ENCODE measurements at regions not wholly inside any gene's neighbourhood (a gene's known extent, or its start where the extent isn't known, plus 50 kb on each side); places are given as distances from the start of the nearest gene placed in this dataset.

DNA sequence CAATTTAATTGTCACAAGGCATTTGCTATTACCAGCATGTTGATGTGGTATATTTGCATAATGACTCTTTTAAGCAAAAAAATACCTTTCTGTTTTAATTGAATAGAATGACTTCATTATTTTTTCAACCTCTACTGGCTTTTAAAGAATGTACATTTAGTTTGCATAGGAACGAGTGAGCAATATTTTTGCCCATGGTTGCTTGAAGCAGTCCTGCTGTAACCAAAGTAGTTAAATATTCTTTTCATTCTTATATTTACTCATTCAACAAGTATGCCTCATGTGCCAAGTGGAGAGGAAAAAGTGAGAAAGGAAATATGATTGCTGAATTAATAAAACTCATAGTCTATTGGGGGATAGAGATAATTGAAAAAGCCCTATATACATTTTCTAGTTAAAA, 184.7 kb downstream of the DSEL start:
- H3K27ac ChIP-seq: no peak overlapping the region
- intact Hi-C loops (cut with DNase I): no loop called here
- DNase-seq (no peak), ATAC-seq (no peak)
- peaks cover 0 to 11% (median 0%) of the 10 kb centered on the region in 11 donors for H3K9me3 ChIP-seq
- 37 to 88% methylated on average over 1 of the region's 1 CpG for WGBS, 2 donors
- TF ChIP-seq, protein P1, sequence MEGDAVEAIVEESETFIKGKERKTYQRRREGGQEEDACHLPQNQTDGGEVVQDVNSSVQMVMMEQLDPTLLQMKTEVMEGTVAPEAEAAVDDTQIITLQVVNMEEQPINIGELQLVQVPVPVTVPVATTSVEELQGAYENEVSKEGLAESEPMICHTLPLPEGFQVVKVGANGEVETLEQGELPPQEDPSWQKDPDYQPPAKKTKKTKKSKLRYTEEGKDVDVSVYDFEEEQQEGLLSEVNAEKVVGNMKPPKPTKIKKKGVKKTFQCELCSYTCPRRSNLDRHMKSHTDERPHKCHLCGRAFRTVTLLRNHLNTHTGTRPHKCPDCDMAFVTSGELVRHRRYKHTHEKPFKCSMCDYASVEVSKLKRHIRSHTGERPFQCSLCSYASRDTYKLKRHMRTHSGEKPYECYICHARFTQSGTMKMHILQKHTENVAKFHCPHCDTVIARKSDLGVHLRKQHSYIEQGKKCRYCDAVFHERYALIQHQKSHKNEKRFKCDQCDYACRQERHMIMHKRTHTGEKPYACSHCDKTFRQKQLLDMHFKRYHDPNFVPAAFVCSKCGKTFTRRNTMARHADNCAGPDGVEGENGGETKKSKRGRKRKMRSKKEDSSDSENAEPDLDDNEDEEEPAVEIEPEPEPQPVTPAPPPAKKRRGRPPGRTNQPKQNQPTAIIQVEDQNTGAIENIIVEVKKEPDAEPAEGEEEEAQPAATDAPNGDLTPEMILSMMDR (IDR thresholded peaks at IDR 0.05): no peak
- H3K36me3 ChIP-seq: no peaks in the 10 kb centered on the region
- H3K4me3 ChIP-seq: no peak overlapping the region
- no peaks in the 10 kb centered on the region for H3K4me1 ChIP-seq
- no peaks in the 10 kb centered on the region for H3K27me3 ChIP-seq

DNA sequence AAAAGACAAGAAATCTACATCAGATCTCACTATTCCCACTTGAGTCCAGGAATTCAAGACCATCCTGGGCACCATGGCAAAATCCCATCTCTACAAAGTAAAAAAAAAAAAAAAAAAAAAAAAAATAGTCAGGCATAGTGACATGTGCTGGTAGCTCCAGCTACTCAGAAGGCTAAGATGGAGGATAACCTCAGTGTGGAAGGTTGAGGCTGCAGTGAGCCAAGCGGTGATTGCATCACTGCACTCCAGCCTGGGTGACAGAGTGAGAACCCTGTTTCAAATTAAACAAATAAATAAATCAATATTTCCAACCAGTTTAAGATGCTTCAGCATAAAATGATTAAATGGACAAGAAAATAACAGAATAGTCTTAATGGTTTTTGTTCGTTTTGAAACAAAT, 197.4 kb downstream of the DSEL start:
- intact Hi-C loops (cut with DNase I): loop anchor here in 1 of 10 donors (5.0 kb wide), 1 partner anchor 48 kb away; no protein-coding TSS in a partner anchor
- Histone ChIP-seq H3K9me3 (peaks cover 0 to 17% (median 0%) of the 10 kb centered on the region in 11 donors), H3K27me3 (no peaks in the 10 kb centered on the region), H3K4me3 (no peak overlapping the region), H3K36me3 (no peaks in the 10 kb centered on the region), H3K27ac (no peak overlapping the region), H3K4me1 (no peaks in the 10 kb centered on the region)
- 77 to 83% methylated on average over 2 of the region's 2 CpGs for WGBS, 2 donors
- no peak for ATAC-seq
- TF ChIP-seq, protein P1 (IDR thresholded peaks at IDR 0.05): no peak
- no peak for DNase-seq

DNA sequence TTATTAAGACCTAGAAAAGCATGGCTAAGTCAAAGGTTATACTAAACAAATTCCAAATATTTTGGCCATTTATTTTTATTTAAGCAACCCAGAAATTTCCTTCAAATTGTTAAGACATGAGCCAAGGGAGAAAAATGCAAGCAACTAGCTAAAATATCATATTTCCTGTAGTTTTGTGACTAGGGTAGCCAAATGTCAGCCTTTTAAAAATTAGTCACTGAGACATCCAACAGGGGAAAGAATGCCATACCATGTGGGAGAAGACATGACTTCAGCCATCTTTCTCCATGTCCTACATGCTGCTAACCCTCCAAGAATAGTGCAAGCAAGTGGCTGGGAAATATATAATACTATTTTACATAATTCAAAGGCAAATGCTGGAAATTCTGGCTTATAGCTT, 197.9 kb downstream of the DSEL start:
- H3K4me3 ChIP-seq: no peak overlapping the region
- TF ChIP-seq, protein P1 (IDR thresholded peaks at IDR 0.05): no peak
- H3K27me3 ChIP-seq: no peaks in the 10 kb centered on the region
- ATAC-seq: no peak
- no peaks in the 10 kb centered on the region for H3K36me3 ChIP-seq
- H3K4me1 ChIP-seq: no peaks in the 10 kb centered on the region
- no peak for DNase-seq
- peaks cover 0 to 17% (median 0%) of the 10 kb centered on the region in 11 donors for H3K9me3 ChIP-seq
- no peak overlapping the region for H3K27ac ChIP-seq
- intact Hi-C loops (cut with DNase I): loop anchor here in 1 of 10 donors (5.0 kb wide), 1 partner anchor 49 kb away; no protein-coding TSS in a partner anchor

DNA sequence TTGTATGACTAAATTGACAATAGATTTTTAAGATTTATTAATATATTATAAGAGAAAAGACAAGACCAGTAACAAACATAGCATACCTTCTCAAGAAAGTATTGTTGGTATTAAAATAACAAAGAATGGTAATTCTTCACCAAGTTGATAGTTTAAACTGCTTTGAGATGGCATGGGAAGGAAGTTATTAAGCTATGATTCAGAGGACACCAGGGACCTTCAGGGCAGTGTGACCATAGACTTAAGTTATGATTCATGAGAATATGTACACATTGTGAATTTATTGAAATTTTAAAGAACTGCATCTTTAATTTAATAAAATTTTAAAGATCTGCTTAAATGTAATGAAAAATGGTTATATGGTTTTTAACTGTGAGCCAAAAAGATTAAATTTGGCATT, 205.7 kb downstream of the DSEL start:
- intact Hi-C loops (cut with DNase I): no loop called here
- ATAC-seq (no peak), DNase-seq (no peak)
- no peaks in the 10 kb centered on the region for H3K27me3 ChIP-seq
- no peaks in the 10 kb centered on the region for H3K4me1 ChIP-seq
- no peaks in the 10 kb centered on the region for H3K9me3 ChIP-seq
- no peak overlapping the region for H3K27ac ChIP-seq
- TF ChIP-seq, protein P1 (IDR thresholded peaks at IDR 0.05): no peak
- no peak overlapping the region for H3K4me3 ChIP-seq
- H3K36me3 ChIP-seq: no peaks in the 10 kb centered on the region

DNA sequence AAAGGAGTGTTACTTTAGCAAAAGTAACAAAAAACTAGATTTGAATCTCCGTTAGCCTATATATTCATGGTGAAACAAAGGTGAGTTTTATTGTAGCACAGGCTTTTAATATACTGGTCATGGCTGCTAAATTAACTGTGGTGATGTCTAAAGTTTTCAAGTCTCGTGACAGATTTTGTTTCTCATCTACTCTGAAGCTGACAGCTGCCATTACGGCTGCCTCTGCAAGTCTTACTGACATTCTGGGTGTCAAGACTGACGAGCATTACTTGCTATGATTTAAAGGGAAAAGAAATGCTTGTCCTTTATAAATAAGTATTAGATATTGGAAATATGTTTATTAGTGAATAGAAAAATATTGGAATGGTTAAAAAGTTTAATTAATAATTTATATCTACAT, 207.7 kb downstream of the DSEL start:
- Histone ChIP-seq H3K36me3 (no peaks in the 10 kb centered on the region), H3K4me1 (no peaks in the 10 kb centered on the region), H3K27me3 (no peaks in the 10 kb centered on the region), H3K27ac (no peak overlapping the region), H3K9me3 (no peaks in the 10 kb centered on the region), H3K4me3 (no peak overlapping the region)
- no peak for ATAC-seq
- 66 to 70% methylated on average over 4 of the region's 4 CpGs for WGBS, 2 donors
- TF ChIP-seq, protein P1 (IDR thresholded peaks at IDR 0.05): no peak
- intact Hi-C loops (cut with DNase I): no loop called here
- no peak for DNase-seq

Data from heart right ventricle (tissue), 16 donors.